Psoas muscle (tissue), 7 donors: ENCODE measurements at regions not wholly inside any gene's neighbourhood (a gene's known extent, or its start where the extent isn't known, plus 50 kb on each side); places are given as distances from the start of the nearest gene placed in this dataset.

Experiments used
- ATAC-seq, 4 donors: fragments of 200-7000 bp; cut with Tn5 transposase; one replicate each; pipeline ENCODE4 v1.9.1; 2020; ENCODE audit warnings: moderate library complexity in 3 of 4, mild to moderate bottlenecking in 2 of 4
- DNase-seq, 2 donors: peaks; one replicate each; pipeline ENCODE4 v3.0.0-alpha.2; 2020
- H3K27ac ChIP-seq: fragments of 200-600 bp; one replicate; pipeline ENCODE4 v1.8.0; 2022
- H3K27me3 ChIP-seq, 3 donors: fragments of 200-600 bp in 1 of 3; one replicate each; pipeline versions ENCODE4 v1.6.1 to v1.8.0; 2013 to 2022; ENCODE audit warnings: low read length in 2 of 3, mild to moderate bottlenecking in 2 of 3, moderate library complexity in 1 of 3; ENCODE audit not compliant: insufficient read depth in 3 of 3
- H3K36me3 ChIP-seq, 2 donors: fragments of 200-600 bp in 1 of 2; one replicate each; pipeline versions ENCODE4 v1.6.1 to v1.8.0; 2013 to 2022; ENCODE audit warnings: low read depth in 1 of 2, mild to moderate bottlenecking in 1 of 2, moderate library complexity in 1 of 2; ENCODE audit not compliant: insufficient read depth in 1 of 2
- H3K4me1 ChIP-seq: fragments of 200-600 bp; one replicate; pipeline ENCODE4 v1.8.0; 2022
- H3K4me3 ChIP-seq: fragments of 200-600 bp; one replicate; pipeline ENCODE4 v1.8.0; 2022; ENCODE audit warnings: mild to moderate bottlenecking
- H3K9me3 ChIP-seq: fragments of 200-600 bp; one replicate; pipeline ENCODE4 v1.8.0; 2022
- CTCF ChIP-seq: fragments of 200-600 bp; IDR thresholded peaks from one replicate; pipeline ENCODE4 v1.8.0; 2022; ENCODE audit warnings: antibody characterized with exemption
- WGBS, 3 donors: extraction: QIAGEN DNeasy Blood & Tissue Kit; methylation state at CpG; one replicate each; pipeline versions ENCODE4 v1.1.6 to v1.1.7; 2013; 5-methylcytosine and 5-hydroxymethylcytosine counted together
- intact Hi-C, 2 donors: fragments of 100-400 bp; cut with DNase I; formaldehyde crosslinking; loops; one replicate each; pipeline versions ENCODE4 v1.11.0 to v1.14.2; 2022
- donor health status: healthy with polysubstance abuse.
- donor health status: DM: no; HTN: no; CAD: no; lungs with moderate emphysema.
- donor health status: Bipolar disorder and iron deficiency.
- donor health status: healthy.
- donor health status: DM: yes; HTN: yes; CAD: no.
- donor health status: DM: no; HTN: no; CAD: no.
- donor health status: DM: yes; HTN: yes; CAD: no.

- Histone ChIP-seq H3K27me3 (no peaks in the 10 kb centered on the region), H3K9me3 (peaks cover 2% of the 10 kb centered on the region), H3K27ac (no peak overlapping the region), H3K36me3 (no peaks in the 10 kb centered on the region), H3K4me1 (no peaks in the 10 kb centered on the region), H3K4me3 (no peak overlapping the region)
- TF ChIP-seq CTCF = no peak
- ATAC-seq (no peak), DNase-seq (no peak)
- WGBS, 3 donors = 42 to 68% (median 62%) methylated on average over 1 of the region's 1 CpG
- intact Hi-C loops = no loop called here
Measured at GRCh38 chr6:11339380-11339779, 106.9 kb upstream of the NEDD9 start.

- no peaks in the 10 kb centered on the region for H3K27me3 ChIP-seq
- WGBS, 3 donors = 92 to 94% (median 93%) methylated on average over 5 of the region's 5 CpGs
- no peak for TF ChIP-seq CTCF
- ATAC-seq = no peak
- no peak for DNase-seq
- no peaks in the 10 kb centered on the region for H3K36me3 ChIP-seq
- peaks cover 2% of the 10 kb centered on the region for H3K9me3 ChIP-seq
- no peaks in the 10 kb centered on the region for H3K4me1 ChIP-seq
- H3K4me3 ChIP-seq = no peak overlapping the region
- no peak overlapping the region for H3K27ac ChIP-seq
- intact Hi-C loops = no loop called here
Measured at GRCh38 chr6:11337306-11337705, 104.8 kb upstream of the NEDD9 start.

- intact Hi-C loops = no loop called here
- Histone ChIP-seq H3K9me3 (peaks cover 2% of the 10 kb centered on the region), H3K27me3 (no peaks in the 10 kb centered on the region), H3K36me3 (no peaks in the 10 kb centered on the region), H3K27ac (no peak overlapping the region), H3K4me3 (no peak overlapping the region), H3K4me1 (no peaks in the 10 kb centered on the region)
- TF ChIP-seq CTCF = no peak
- DNase-seq = no peak
- no peak for ATAC-seq
- 80 to 81% (median 80%) methylated on average over 5 of the region's 5 CpGs for whole genome bisulfite sequencing, 3 donors
Measured at GRCh38 chr6:11335826-11336225, 103.4 kb upstream of the NEDD9 start.

- Histone ChIP-seq H3K27me3 (no peaks in the 10 kb centered on the region), H3K27ac (no peak overlapping the region), H3K36me3 (no peaks in the 10 kb centered on the region), H3K9me3 (no peaks in the 10 kb centered on the region), H3K4me1 (no peaks in the 10 kb centered on the region), H3K4me3 (no peak overlapping the region)
- ATAC-seq = no peak
- 67 to 73% (median 69%) methylated on average over 6 of the region's 6 CpGs for WGBS, 3 donors
- intact Hi-C loops = no loop called here
- no peak for DNase-seq
- no peak for TF ChIP-seq CTCF
Measured at GRCh38 chr6:11333132-11333849, 100.8 kb upstream of the NEDD9 start.

- WGBS, 3 donors = 89 to 91% (median 90%) methylated on average over 7 of the region's 7 CpGs
- no peaks in the 10 kb centered on the region for H3K4me1 ChIP-seq
- ATAC-seq = no peak
- no peak overlapping the region for H3K4me3 ChIP-seq
- no peaks in the 10 kb centered on the region for H3K9me3 ChIP-seq
- intact Hi-C loops = no loop called here
- no peak overlapping the region for H3K27ac ChIP-seq
- no peaks in the 10 kb centered on the region for H3K27me3 ChIP-seq
- DNase-seq = no peak
- no peak for TF ChIP-seq CTCF
- no peaks in the 10 kb centered on the region for H3K36me3 ChIP-seq
Measured at GRCh38 chr6:11332463-11332862, 100.0 kb upstream of the NEDD9 start.
